WI38 (cell line): ENCODE measurements at regions not wholly inside any gene's neighbourhood (a gene's known extent, or its start where the extent isn't known, plus 50 kb on each side); places are given as distances from the start of the nearest gene placed in this dataset.
"Not testable (repeated sequence)": the region's sequence is repeated elsewhere in the genome, so short reads cannot be mapped to it uniquely, and the experiment has no call there.

Experiments used
- H3K4me3 ChIP-seq: 2 replicates; pipeline ENCODE4 v1.5.1; 2011; ENCODE audit warnings: low read depth, mild to moderate bottlenecking, control low read depth, low read length
- CTCF ChIP-seq: IDR thresholded peaks from 2 replicates; pipeline ENCODE4 v1.5.1; 2012; ENCODE audit warnings: low read depth, mild to moderate bottlenecking, control low read depth, low read length

GRCh38 chr13:110973007-110973700 lies 58.3 kb upstream of the ANKRD10 start:
- TF ChIP-seq CTCF: no peak
- H3K4me3 ChIP-seq: no peak overlapping the region

GRCh38 chr13:110971486-110971885 lies 56.6 kb upstream of the ANKRD10 start:
- TF ChIP-seq CTCF: no peak
- no peak overlapping the region for H3K4me3 ChIP-seq

- H3K4me3 ChIP-seq: not testable (repeated sequence)
Measured at GRCh38 chr13:110967156-110967855, 52.4 kb upstream of the ANKRD10 start.

- TF ChIP-seq CTCF: no peak
- H3K4me3 ChIP-seq: no peak overlapping the region
Measured at GRCh38 chr13:110965755-110966134, 50.9 kb upstream of the ANKRD10 start.

GRCh38 chr13:110965038-110965754 lies 50.3 kb upstream of the ANKRD10 start:
- no peak overlapping the region for H3K4me3 ChIP-seq
- no peak for TF ChIP-seq CTCF
